Adrenal gland (tissue), 5 donors: ENCODE measurements at regions not wholly inside any gene's neighbourhood (a gene's known extent, or its start where the extent isn't known, plus 50 kb on each side); places are given as distances from the start of the nearest gene placed in this dataset.

Experiments
- CTCF ChIP-seq, 6 experiments: fragments of 450-650 bp in 4 of 6; fragments of 200-600 bp in 2 of 6; sonication (generic) in 1 of 6; IDR thresholded peaks; 1 replicate in 5 of 6; 2 replicates in 1 of 6; pipeline versions ENCODE4 v1.5.1 to v1.8.0; 2016 to 2021; ENCODE audit warnings: antibody characterized with exemption in 6 of 6, mild to moderate bottlenecking in 2 of 6, moderate library complexity in 1 of 6
- POLR2A ChIP-seq, 2 donors: fragments of 450-650 bp; IDR thresholded peaks; one replicate each; pipeline ENCODE4 v1.6.1; 2017; ENCODE audit warnings: antibody characterized with exemption in 2 of 2, mild to moderate bottlenecking in 2 of 2, moderate library complexity in 1 of 2
- donor health status: DM: no; HTN: no; CAD: no.

DNA sequence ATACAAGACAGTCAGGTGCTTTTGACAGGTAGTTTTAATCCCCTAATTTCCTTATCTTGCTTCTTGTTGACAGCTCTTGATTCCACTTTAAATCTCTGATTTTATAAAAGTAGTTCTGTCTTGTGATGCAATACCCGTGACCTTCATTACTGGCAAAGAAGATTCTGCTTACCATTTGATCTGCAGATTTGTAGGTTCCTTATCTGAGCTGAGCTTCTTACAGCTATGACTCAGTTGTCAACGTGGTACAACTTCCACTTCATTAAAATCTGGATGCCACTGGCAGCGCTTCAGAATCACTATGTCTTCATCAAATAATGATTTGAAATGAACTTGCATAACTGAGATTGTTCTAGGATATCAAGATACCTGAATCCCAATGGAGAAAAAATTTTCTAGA is 543.6 kb upstream of the B3GALT2 start:
- TF ChIP-seq CTCF (IDR thresholded peaks at IDR 0.05) (no peak), POLR2A (IDR thresholded peaks at IDR 0.05) (no peak)
